ENCODE measurements at regions not wholly inside any gene's neighbourhood (a gene's known extent, or its start where the extent isn't known, plus 50 kb on each side); places are given as distances from the start of the nearest gene placed in this dataset.

GRCh38 chr3:124217542-124217941, 225.6 kb upstream of the ROPN1 start (continued):
- TF ChIP-seq MAZ (IDR thresholded peaks at IDR 0.05; ENCODE audit: borderline replicate concordance, low read depth, low read length) (no peak), MAZ (CRISPR knock-in tag; IDR thresholded peaks at IDR 0.05; ENCODE audit: low read depth) (0 out of 2 replicates have a peak, but pooled peaks have one; percentile 23), ZNF652 (CRISPR knock-in tag; IDR thresholded peaks at IDR 0.05; ENCODE audit: borderline replicate concordance, low read depth) (no peak), BRD4 (CRISPR knock-in tag; IDR thresholded peaks at IDR 0.05) (no peak), MXI1 (IDR thresholded peaks at IDR 0.05; ENCODE audit: borderline replicate concordance, low read depth, low read length) (peak; percentile 57; the same call in 1 of the 3 replicates), STAT6 (CRISPR knock-in tag; IDR thresholded peaks at IDR 0.05; ENCODE audit: borderline replicate concordance) (no peak), ZNF770 (CRISPR knock-in tag; IDR thresholded peaks at IDR 0.05) (no peak), EEA1 (CRISPR knock-in tag; IDR thresholded peaks at IDR 0.05; ENCODE audit: borderline replicate concordance) (no peak), KDM6A (CRISPR knock-in tag; IDR thresholded peaks at IDR 0.05; ENCODE audit: low read depth) (no peak), KLF6 (CRISPR knock-in tag; IDR thresholded peaks at IDR 0.05) (peak; percentile 96), ZBTB7B (CRISPR knock-in tag; IDR thresholded peaks at IDR 0.05) (no peak), GABPB1 (CRISPR knock-in tag; IDR thresholded peaks at IDR 0.05) (peak; percentile 17; the same call in 1 of the 2 replicates), ZBTB2 (CRISPR knock-in tag; IDR thresholded peaks at IDR 0.05; ENCODE audit: low read depth) (no peak), THAP9 (CRISPR knock-in tag; IDR thresholded peaks at IDR 0.05; ENCODE audit: borderline replicate concordance) (no peak), SNRNP70 (IDR thresholded peaks at IDR 0.05; ENCODE audit: low read depth, low read length) (no peak), ZNF441 (CRISPR knock-in tag; IDR thresholded peaks at IDR 0.05; ENCODE audit: borderline replicate concordance) (peak; percentile 90; the same call in 1 of the 2 replicates), SYNCRIP (IDR thresholded peaks at IDR 0.05; ENCODE audit: insufficient read depth, low read depth, low read length) (no peak), ELF1 (CRISPR knock-in tag; IDR thresholded peaks at IDR 0.05) (peak; percentile 48; the same call in 1 of the 2 replicates), TBP (CRISPR knock-in tag; IDR thresholded peaks at IDR 0.05) (no peak), HDAC6 (IDR thresholded peaks at IDR 0.05; ENCODE audit: low read depth, low read length) (no peak)
- TF ChIP-seq, protein P1, sequence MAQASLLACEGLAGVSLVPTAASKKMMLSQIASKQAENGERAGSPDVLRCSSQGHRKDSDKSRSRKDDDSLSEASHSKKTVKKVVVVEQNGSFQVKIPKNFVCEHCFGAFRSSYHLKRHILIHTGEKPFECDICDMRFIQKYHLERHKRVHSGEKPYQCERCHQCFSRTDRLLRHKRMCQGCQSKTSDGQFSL (CRISPR knock-in tag; IDR thresholded peaks at IDR 0.05): no peak
- TF ChIP-seq, protein P2, sequence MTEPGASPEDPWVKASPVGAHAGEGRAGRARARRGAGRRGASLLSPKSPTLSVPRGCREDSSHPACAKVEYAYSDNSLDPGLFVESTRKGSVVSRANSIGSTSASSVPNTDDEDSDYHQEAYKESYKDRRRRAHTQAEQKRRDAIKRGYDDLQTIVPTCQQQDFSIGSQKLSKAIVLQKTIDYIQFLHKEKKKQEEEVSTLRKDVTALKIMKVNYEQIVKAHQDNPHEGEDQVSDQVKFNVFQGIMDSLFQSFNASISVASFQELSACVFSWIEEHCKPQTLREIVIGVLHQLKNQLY (CRISPR knock-in tag; IDR thresholded peaks at IDR 0.05): no peak

All from HepG2 (cell line).